GM06990 (cell line): ENCODE measurements at regions not wholly inside any gene's neighbourhood (a gene's known extent, or its start where the extent isn't known, plus 50 kb on each side); places are given as distances from the start of the nearest gene placed in this dataset.

Source experiments
- DNase-seq: peaks from one replicate; pipeline ENCODE4 v3.0.0-alpha.2; 2011; ENCODE audit not compliant: insufficient read length; ENCODE audit errors: extremely low read depth
- H3K27me3 ChIP-seq: replicated peaks from 2 replicates; pipeline ENCODE4 v1.6.0; 2011; ENCODE audit warnings: low read length; ENCODE audit not compliant: control insufficient read depth, insufficient read depth
- H3K36me3 ChIP-seq: 2 replicates; pipeline ENCODE4 v1.5.1; 2011; ENCODE audit warnings: low read length; ENCODE audit not compliant: control insufficient read depth, insufficient read depth
- H3K4me3 ChIP-seq: replicated peaks from 2 replicates; pipeline ENCODE4 v1.5.1; 2011; ENCODE audit warnings: low read depth, mild to moderate bottlenecking, control low read depth, low read length
- CTCF ChIP-seq: IDR thresholded peaks from 2 replicates; pipeline ENCODE4 v1.5.1; 2011; ENCODE audit warnings: low read length, control low read depth, mild to moderate bottlenecking, inconsistent platforms; ENCODE audit not compliant: insufficient read depth, poor library complexity, severe bottlenecking

- Histone ChIP-seq H3K4me3 (no peak overlapping the region), H3K27me3 (no peaks in the 10 kb centered on the region; the same call in 1 of the 2 replicates), H3K36me3 (no peaks in the 10 kb centered on the region)
- no peak for DNase-seq
- TF ChIP-seq CTCF = no peak
Observed at GRCh38 chr12:107435072-107435471, 250.5 kb upstream of the PWP1 start.

GRCh38 chr12:107435520-107435919 is 250.1 kb upstream of the PWP1 start:
- H3K27me3 ChIP-seq = no peaks in the 10 kb centered on the region; the same call in 1 of the 2 replicates
- TF ChIP-seq CTCF = no peak
- no peak for DNase-seq
- no peak overlapping the region for H3K4me3 ChIP-seq
- H3K36me3 ChIP-seq = no peaks in the 10 kb centered on the region

- Histone ChIP-seq H3K4me3 (no peak overlapping the region), H3K36me3 (no peaks in the 10 kb centered on the region), H3K27me3 (no peaks in the 10 kb centered on the region; the same call in 1 of the 2 replicates)
- no peak for DNase-seq
- no peak for TF ChIP-seq CTCF
Observed at GRCh38 chr12:107436376-107436775, 249.2 kb upstream of the PWP1 start.

GRCh38 chr12:107436836-107437235 is 248.8 kb upstream of the PWP1 start:
- Histone ChIP-seq H3K27me3 (no peaks in the 10 kb centered on the region; the same call in 1 of the 2 replicates), H3K36me3 (no peaks in the 10 kb centered on the region), H3K4me3 (no peak overlapping the region)
- no peak for TF ChIP-seq CTCF
- no peak for DNase-seq

GRCh38 chr12:107437954-107438353 is 247.6 kb upstream of the PWP1 start:
- no peak for TF ChIP-seq CTCF
- H3K4me3 ChIP-seq = no peak overlapping the region
- H3K36me3 ChIP-seq = no peaks in the 10 kb centered on the region
- no peak for DNase-seq
- no peaks in the 10 kb centered on the region; the same call in 1 of the 2 replicates for H3K27me3 ChIP-seq
